GM10248 (cell line): ENCODE measurements at regions not wholly inside any gene's neighbourhood (a gene's known extent, or its start where the extent isn't known, plus 50 kb on each side); places are given as distances from the start of the nearest gene placed in this dataset.

ENCODE experiments used
- CTCF ChIA-PET: fragments of 300-600 bp; sonication (Branson Sonifier 250); formaldehyde crosslinking; extraction: SDS; loops from one replicate; lab custom pipeline; 2021; ENCODE audit warnings: antibody characterized with exemption; lab: Yijun Ruan, JAX
- POLR2A ChIA-PET: fragments of 350-650 bp; sonication (Branson Sonifier 250); formaldehyde crosslinking; extraction: SDS; loops from one replicate; lab custom pipeline; 2020; ENCODE audit warnings: antibody characterized with exemption; lab: Yijun Ruan, JAX
- DNase-seq: peaks from one replicate; pipeline ENCODE4 v3.0.0; 2012; ENCODE audit errors: extremely low spot score
- CTCF ChIP-seq: IDR thresholded peaks from 2 replicates; pipeline ENCODE4 v1.5.1; 2012; ENCODE audit warnings: mild to moderate bottlenecking, low read depth; ENCODE audit errors: extremely low read depth, missing control alignments, control extremely low read depth

- ChIA-PET CTCF (no interaction called here), POLR2A (no interaction called here)
- no peak for TF ChIP-seq CTCF
Measured at GRCh38 chr18:10379522-10379921, 74.9 kb upstream of the APCDD1 start.

GRCh38 chr18:10381516-10381915, 72.9 kb upstream of the APCDD1 start:
- CTCF ChIA-PET, result no interaction called here
- POLR2A ChIA-PET, result no interaction called here
- DNase-seq, result no peak
- TF ChIP-seq CTCF, result no peak

More at GRCh38 chr18:10379522-10379921, 74.9 kb upstream of the APCDD1 start:
- DNase-seq, result no peak

- POLR2A ChIA-PET, result no interaction called here
- CTCF ChIA-PET, result no interaction called here
- no peak for DNase-seq
- TF ChIP-seq CTCF, result no peak
Measured at GRCh38 chr18:10381951-10382350, 72.5 kb upstream of the APCDD1 start.

- no peak for DNase-seq
- no peak for TF ChIP-seq CTCF
- ChIA-PET CTCF (no interaction called here), POLR2A (no interaction called here)
Measured at GRCh38 chr18:10386049-10386448, 68.4 kb upstream of the APCDD1 start.

GRCh38 chr18:10386956-10387355, 67.5 kb upstream of the APCDD1 start:
- DNase-seq, result no peak
- POLR2A ChIA-PET, result no interaction called here
- no peak for TF ChIP-seq CTCF
- CTCF ChIA-PET, result interaction anchor here (0.8 to 2.7 kb wide), 3 partner anchors 16 to 19 kb away, joined by 3 to 6 read pairs (median 3); no protein-coding TSS in a partner anchor

- CTCF ChIA-PET, result interaction anchor here (0.7 to 2.7 kb wide), 5 partner anchors 9 to 20 kb away, joined by 3 to 6 read pairs (median 3); no protein-coding TSS in a partner anchor
- POLR2A ChIA-PET, result no interaction called here
- no peak for DNase-seq
- no peak for TF ChIP-seq CTCF
Measured at GRCh38 chr18:10387399-10387798, 67.0 kb upstream of the APCDD1 start.
